HCT116 (cell line): ENCODE measurements at regions not wholly inside any gene's neighbourhood (a gene's known extent, or its start where the extent isn't known, plus 50 kb on each side); places are given as distances from the start of the nearest gene placed in this dataset.

Source experiments
- ATAC-seq: fragments of 200-7000 bp; cut with Tn5 transposase; 2 replicates; pipeline ENCODE4 v1.9.1; 2020; ENCODE audit warnings: mild to moderate bottlenecking, moderate library complexity
- BruUV-seq: library from RNA; stranded (reverse); fragments of 400-500 nt; replicated peaks from 2 replicates; lab custom pipeline; 2021; lab: Mats Ljungman, UMichigan
- CTCF ChIA-PET: fragments of 300-600 bp; sonication (Branson Sonifier 250); formaldehyde crosslinking; loops from one replicate; lab custom pipeline; 2021; ENCODE audit warnings: antibody characterized with exemption; lab: Charles Lee
- POLR2A ChIA-PET: fragments of 300-600, 350-600 bp; sonication (Branson Sonifier 250); formaldehyde crosslinking; loops from one replicate; lab custom pipeline; 2021; ENCODE audit warnings: antibody characterized with exemption; lab: Charles Lee
- RAD21 ChIA-PET, 2 experiments: fragments of 300-600 bp; sonication (Branson Sonifier 250); formaldehyde crosslinking; loops; one replicate each; lab custom pipeline; 2023; ENCODE audit warnings: low total read pairs in 2 of 2; ENCODE audit not compliant: uncharacterized antibody in 2 of 2, unreplicated experiment in 2 of 2, low non-redundant PET in 1 of 2; lab: Charles Lee
- DNase-seq: peaks from one replicate; pipeline ENCODE4 v3.0.0-alpha.2; 2010; ENCODE audit warnings: low read depth, low spot score
- H2AFZ ChIP-seq: fragments of 200-600 bp; shearing (Covaris generic), sonication (generic); 2 replicates; pipeline ENCODE4 v1.6.1; 2017; ENCODE audit warnings: low read depth, mixed run types, mixed read lengths, antibody characterized with exemption, low read length; ENCODE audit not compliant: poor library complexity, severe bottlenecking
- H3K27ac ChIP-seq: 2 replicates; pipeline ENCODE4 v1.5.1; 2012; ENCODE audit warnings: low read depth, low read length
- H3K27me3 ChIP-seq: fragments of 200-600 bp; sonication (generic); 2 replicates; pipeline ENCODE4 v1.6.1; 2016; ENCODE audit warnings: mixed run types, low read length, mixed read lengths; ENCODE audit not compliant: insufficient read depth
- H3K36me3 ChIP-seq, 2 experiments: fragments of 200-500 bp in 1 of 2; fragments of 200-600 bp in 1 of 2; sonication (Bioruptor generic) in 1 of 2; sonication (generic) in 1 of 2; 2 replicates each; pipeline versions ENCODE4 v1.5.1 to v1.6.1; 2014 to 2016; ENCODE audit warnings: low read length in 2 of 2, inconsistent platforms in 1 of 2, mixed read lengths in 1 of 2, mixed run types in 1 of 2; ENCODE audit not compliant: insufficient read depth in 2 of 2, control insufficient read depth in 1 of 2
- H3K4me1 ChIP-seq, 2 experiments: fragments of 200-600 bp in 1 of 2; sonication (generic) in 1 of 2; 2 replicates each; pipeline versions ENCODE4 v1.5.1 to v1.6.1; 2012 to 2017; ENCODE audit warnings: low read length in 2 of 2, inconsistent platforms in 1 of 2, mild to moderate bottlenecking in 1 of 2, mixed read lengths in 1 of 2, mixed run types in 1 of 2, moderate library complexity in 1 of 2; ENCODE audit not compliant: insufficient read depth in 2 of 2, control insufficient read depth in 1 of 2
- H3K4me2 ChIP-seq: fragments of 200-600 bp; sonication (generic); 2 replicates; pipeline ENCODE4 v1.6.1; 2017; ENCODE audit warnings: mixed run types, low read length, mixed read lengths
- H3K4me3 ChIP-seq, 2 experiments: fragments of 200-600 bp in 1 of 2; sonication (generic) in 1 of 2; replicated peaks in 1 of 2; 2 replicates each; pipeline ENCODE4 v1.5.1; 2011 to 2016; ENCODE audit warnings: low read length in 2 of 2, control low read depth in 1 of 2, low read depth in 1 of 2, mild to moderate bottlenecking in 1 of 2, mixed read lengths in 1 of 2, mixed run types in 1 of 2
- H3K79me2 ChIP-seq: fragments of 200-600 bp; sonication (generic); 2 replicates; pipeline ENCODE4 v1.6.1; 2017; ENCODE audit warnings: mild to moderate bottlenecking, mixed run types, low read length, moderate library complexity, mixed read lengths; ENCODE audit not compliant: insufficient read depth
- H3K9ac ChIP-seq: fragments of 200-600 bp; sonication (generic); 2 replicates; pipeline ENCODE4 v1.6.1; 2016; ENCODE audit warnings: low read length, mixed read lengths
- H3K9me2 ChIP-seq: fragments of 200-600 bp; sonication (generic), shearing (Covaris generic); 2 replicates; pipeline ENCODE4 v1.6.1; 2017; ENCODE audit warnings: mixed run types, mild to moderate bottlenecking, moderate library complexity; ENCODE audit not compliant: insufficient read depth
- H3K9me3 ChIP-seq, 2 experiments: fragments of 200-500 bp in 1 of 2; fragments of 200-600 bp in 1 of 2; sonication (Bioruptor generic) in 1 of 2; sonication (generic) in 1 of 2; 2 replicates each; pipeline ENCODE4 v1.6.1; 2014 to 2017; ENCODE audit warnings: low read length in 2 of 2, mixed read lengths in 2 of 2, inconsistent platforms in 1 of 2, low read depth in 1 of 2, mild to moderate bottlenecking in 1 of 2, mixed run types in 1 of 2, moderate library complexity in 1 of 2; ENCODE audit not compliant: control insufficient read depth in 1 of 2, insufficient read depth in 1 of 2
- H4K20me1 ChIP-seq: fragments of 200-600 bp; sonication (generic), shearing (Covaris generic); 2 replicates; pipeline ENCODE4 v1.6.1; 2017; ENCODE audit warnings: mixed run types, mild to moderate bottlenecking, moderate library complexity; ENCODE audit not compliant: insufficient read depth
- CBX3 ChIP-seq: IDR thresholded peaks from 2 replicates; pipeline ENCODE4 v1.6.1; 2012; ENCODE audit warnings: low read depth
- CEBPB ChIP-seq: IDR thresholded peaks from 2 replicates; pipeline ENCODE4 v1.6.1; 2012; ENCODE audit warnings: low read depth
- EGR1 ChIP-seq: IDR thresholded peaks from 2 replicates; pipeline ENCODE4 v1.6.1; 2012; ENCODE audit warnings: low read depth
- JUND ChIP-seq: IDR thresholded peaks from 2 replicates; pipeline ENCODE4 v1.6.1; 2012
- POLR2AphosphoS5 ChIP-seq: IDR thresholded peaks from 2 replicates; pipeline ENCODE4 v1.6.1; 2011; ENCODE audit warnings: mild to moderate bottlenecking, low read depth, low read length, moderate library complexity
- SIN3A ChIP-seq: IDR thresholded peaks from 2 replicates; pipeline ENCODE4 v1.6.1; 2012; ENCODE audit warnings: low read depth
- SRF ChIP-seq: IDR thresholded peaks from 2 replicates; pipeline ENCODE4 v1.6.1; 2012; ENCODE audit warnings: low read depth
- TCF7L2 ChIP-seq: IDR thresholded peaks from 2 replicates; pipeline ENCODE4 v1.7.0; 2011; ENCODE audit warnings: borderline replicate concordance, inconsistent platforms; ENCODE audit not compliant: insufficient read depth, insufficient read length; ENCODE audit errors: extremely low read depth
- YY1 ChIP-seq: IDR thresholded peaks from 2 replicates; pipeline ENCODE4 v1.6.1; 2011; ENCODE audit warnings: low read length, low read depth, moderate library complexity, mild to moderate bottlenecking; ENCODE audit not compliant: insufficient replicate concordance; ENCODE audit errors: extremely low read depth
- ZNF274 ChIP-seq: fragments of 200-500 bp; sonication (Bioruptor generic); IDR thresholded peaks from 2 replicates; pipeline ENCODE4 v1.6.1; 2014; ENCODE audit warnings: mild to moderate bottlenecking, low read depth, low read length, inconsistent platforms
- intact Hi-C: fragments of 100-400 bp; cut with micrococcal nuclease; formaldehyde crosslinking; loops from 2 replicates; pipeline ENCODE4 v1.10.0; 2022
- TF ChIP-seq, protein P1 (sequence below): IDR thresholded peaks from 2 replicates; pipeline ENCODE4 v1.6.1; 2012; ENCODE audit warnings: low read depth
- TF ChIP-seq, protein P2 (sequence below): IDR thresholded peaks from 2 replicates; pipeline ENCODE4 v1.6.1; 2012
- TF ChIP-seq, protein P3 (sequence below): IDR thresholded peaks from 2 replicates; pipeline ENCODE4 v1.6.1; 2011; ENCODE audit warnings: mild to moderate bottlenecking, low read length, moderate library complexity; ENCODE audit not compliant: insufficient replicate concordance; ENCODE audit errors: extremely low read depth

DNA sequence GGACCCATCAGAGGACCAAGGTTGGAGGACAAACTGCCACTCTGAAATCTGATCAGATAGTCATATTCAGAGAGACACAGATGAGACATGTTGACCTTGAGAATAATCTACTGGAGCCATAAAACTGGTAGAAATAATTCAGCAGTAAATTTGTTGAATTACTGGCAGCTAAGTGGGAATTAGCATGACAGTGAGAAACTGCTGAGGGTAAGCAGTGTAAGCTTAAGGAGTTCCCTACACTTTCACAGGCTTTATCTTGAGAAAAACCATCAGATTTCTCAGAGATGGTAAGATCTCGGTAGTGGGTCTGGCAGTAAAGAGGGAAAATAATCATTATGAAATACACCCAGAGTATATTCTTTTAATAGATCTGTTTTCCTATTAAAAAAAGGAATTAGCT is 213.7 kb downstream of the TECRL start:
- POLR2A ChIA-PET, result no interaction called here

More for the DNA sequence above, 213.7 kb downstream of the TECRL start:
- RAD21 ChIA-PET, result no interaction called here
- intact Hi-C loops, result no loop called here
- no peak overlapping the region for H3K4me3 ChIP-seq
- TF ChIP-seq POLR2AphosphoS5 (no peak), JUND (no peak), TCF7L2 (no peak), SRF (no peak), CEBPB (no peak), ZNF274 (no peak), YY1 (no peak), SIN3A (no peak), CBX3 (no peak), EGR1 (no peak)
- TF ChIP-seq, protein P1, sequence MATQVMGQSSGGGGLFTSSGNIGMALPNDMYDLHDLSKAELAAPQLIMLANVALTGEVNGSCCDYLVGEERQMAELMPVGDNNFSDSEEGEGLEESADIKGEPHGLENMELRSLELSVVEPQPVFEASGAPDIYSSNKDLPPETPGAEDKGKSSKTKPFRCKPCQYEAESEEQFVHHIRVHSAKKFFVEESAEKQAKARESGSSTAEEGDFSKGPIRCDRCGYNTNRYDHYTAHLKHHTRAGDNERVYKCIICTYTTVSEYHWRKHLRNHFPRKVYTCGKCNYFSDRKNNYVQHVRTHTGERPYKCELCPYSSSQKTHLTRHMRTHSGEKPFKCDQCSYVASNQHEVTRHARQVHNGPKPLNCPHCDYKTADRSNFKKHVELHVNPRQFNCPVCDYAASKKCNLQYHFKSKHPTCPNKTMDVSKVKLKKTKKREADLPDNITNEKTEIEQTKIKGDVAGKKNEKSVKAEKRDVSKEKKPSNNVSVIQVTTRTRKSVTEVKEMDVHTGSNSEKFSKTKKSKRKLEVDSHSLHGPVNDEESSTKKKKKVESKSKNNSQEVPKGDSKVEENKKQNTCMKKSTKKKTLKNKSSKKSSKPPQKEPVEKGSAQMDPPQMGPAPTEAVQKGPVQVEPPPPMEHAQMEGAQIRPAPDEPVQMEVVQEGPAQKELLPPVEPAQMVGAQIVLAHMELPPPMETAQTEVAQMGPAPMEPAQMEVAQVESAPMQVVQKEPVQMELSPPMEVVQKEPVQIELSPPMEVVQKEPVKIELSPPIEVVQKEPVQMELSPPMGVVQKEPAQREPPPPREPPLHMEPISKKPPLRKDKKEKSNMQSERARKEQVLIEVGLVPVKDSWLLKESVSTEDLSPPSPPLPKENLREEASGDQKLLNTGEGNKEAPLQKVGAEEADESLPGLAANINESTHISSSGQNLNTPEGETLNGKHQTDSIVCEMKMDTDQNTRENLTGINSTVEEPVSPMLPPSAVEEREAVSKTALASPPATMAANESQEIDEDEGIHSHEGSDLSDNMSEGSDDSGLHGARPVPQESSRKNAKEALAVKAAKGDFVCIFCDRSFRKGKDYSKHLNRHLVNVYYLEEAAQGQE, result no peak
- TF ChIP-seq, protein P2, sequence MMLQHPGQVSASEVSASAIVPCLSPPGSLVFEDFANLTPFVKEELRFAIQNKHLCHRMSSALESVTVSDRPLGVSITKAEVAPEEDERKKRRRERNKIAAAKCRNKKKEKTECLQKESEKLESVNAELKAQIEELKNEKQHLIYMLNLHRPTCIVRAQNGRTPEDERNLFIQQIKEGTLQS, result no peak
- TF ChIP-seq, protein P3, sequence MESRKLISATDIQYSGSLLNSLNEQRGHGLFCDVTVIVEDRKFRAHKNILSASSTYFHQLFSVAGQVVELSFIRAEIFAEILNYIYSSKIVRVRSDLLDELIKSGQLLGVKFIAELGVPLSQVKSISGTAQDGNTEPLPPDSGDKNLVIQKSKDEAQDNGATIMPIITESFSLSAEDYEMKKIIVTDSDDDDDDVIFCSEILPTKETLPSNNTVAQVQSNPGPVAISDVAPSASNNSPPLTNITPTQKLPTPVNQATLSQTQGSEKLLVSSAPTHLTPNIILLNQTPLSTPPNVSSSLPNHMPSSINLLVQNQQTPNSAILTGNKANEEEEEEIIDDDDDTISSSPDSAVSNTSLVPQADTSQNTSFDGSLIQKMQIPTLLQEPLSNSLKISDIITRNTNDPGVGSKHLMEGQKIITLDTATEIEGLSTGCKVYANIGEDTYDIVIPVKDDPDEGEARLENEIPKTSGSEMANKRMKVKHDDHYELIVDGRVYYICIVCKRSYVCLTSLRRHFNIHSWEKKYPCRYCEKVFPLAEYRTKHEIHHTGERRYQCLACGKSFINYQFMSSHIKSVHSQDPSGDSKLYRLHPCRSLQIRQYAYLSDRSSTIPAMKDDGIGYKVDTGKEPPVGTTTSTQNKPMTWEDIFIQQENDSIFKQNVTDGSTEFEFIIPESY, result no peak
- TF ChIP-seq, all 23 proteins: peak for 0
- ATAC-seq, result no peak
- H4K20me1 ChIP-seq, result no peaks in the 10 kb centered on the region
- no peak overlapping the region for H3K4me2 ChIP-seq
- no peaks in the 10 kb centered on the region for H3K4me1 ChIP-seq
- peaks cover 15 to 21% of the 10 kb centered on the region in 2 experiments; a peak in 3 of 4 replicates for H3K9me3 ChIP-seq
- CTCF ChIA-PET, result no interaction called here
- no peaks in the 10 kb centered on the region for H3K27me3 ChIP-seq
- H3K36me3 ChIP-seq, result no peaks in the 10 kb centered on the region
- no peak for DNase-seq
- H2AFZ ChIP-seq, result no peak overlapping the region
- no peaks in the 10 kb centered on the region for H3K79me2 ChIP-seq
- BruUV-seq, result no TSS peak
- no peaks in the 10 kb centered on the region for H3K9me2 ChIP-seq
- H3K27ac ChIP-seq, result no peak overlapping the region
- no peak overlapping the region for H3K9ac ChIP-seq
